Mucosa of rectum (tissue), 2 donors: ENCODE measurements at regions not wholly inside any gene's neighbourhood (a gene's known extent, or its start where the extent isn't known, plus 50 kb on each side); places are given as distances from the start of the nearest gene placed in this dataset.

Source experiments
- H3K27ac ChIP-seq, 2 donors: one replicate each; pipeline ENCODE4 v1.7.0; 2013; ENCODE audit warnings: inconsistent platforms in 2 of 2, low read depth in 2 of 2, low read length in 2 of 2
- H3K27me3 ChIP-seq, 2 donors: one replicate each; pipeline ENCODE4 v1.7.0; 2013; ENCODE audit warnings: low read length in 2 of 2; ENCODE audit not compliant: control insufficient read depth in 2 of 2, insufficient read depth in 2 of 2
- H3K36me3 ChIP-seq, 2 donors: one replicate each; pipeline ENCODE4 v1.7.0; 2013; ENCODE audit warnings: low read length in 2 of 2; ENCODE audit not compliant: control insufficient read depth in 2 of 2, insufficient read depth in 2 of 2
- H3K4me1 ChIP-seq, 2 donors: one replicate each; pipeline ENCODE4 v1.7.0; 2013; ENCODE audit warnings: low read length in 2 of 2, mild to moderate bottlenecking in 1 of 2; ENCODE audit not compliant: control insufficient read depth in 2 of 2, insufficient read depth in 2 of 2
- H3K4me3 ChIP-seq, 2 donors: one replicate each; pipeline ENCODE4 v1.7.0; 2013; ENCODE audit warnings: low read length in 2 of 2
- H3K9ac ChIP-seq, 2 donors: one replicate each; pipeline ENCODE4 v1.7.0; 2013; ENCODE audit warnings: low read length in 2 of 2, low read depth in 1 of 2, mild to moderate bottlenecking in 1 of 2
- H3K9me3 ChIP-seq, 2 donors: one replicate each; pipeline ENCODE4 v1.7.0; 2013; ENCODE audit warnings: low read length in 2 of 2; ENCODE audit not compliant: control insufficient read depth in 2 of 2
- donor health status: healthy.
- donor health status: Normal muscosa, but diverticular disease.

DNA sequence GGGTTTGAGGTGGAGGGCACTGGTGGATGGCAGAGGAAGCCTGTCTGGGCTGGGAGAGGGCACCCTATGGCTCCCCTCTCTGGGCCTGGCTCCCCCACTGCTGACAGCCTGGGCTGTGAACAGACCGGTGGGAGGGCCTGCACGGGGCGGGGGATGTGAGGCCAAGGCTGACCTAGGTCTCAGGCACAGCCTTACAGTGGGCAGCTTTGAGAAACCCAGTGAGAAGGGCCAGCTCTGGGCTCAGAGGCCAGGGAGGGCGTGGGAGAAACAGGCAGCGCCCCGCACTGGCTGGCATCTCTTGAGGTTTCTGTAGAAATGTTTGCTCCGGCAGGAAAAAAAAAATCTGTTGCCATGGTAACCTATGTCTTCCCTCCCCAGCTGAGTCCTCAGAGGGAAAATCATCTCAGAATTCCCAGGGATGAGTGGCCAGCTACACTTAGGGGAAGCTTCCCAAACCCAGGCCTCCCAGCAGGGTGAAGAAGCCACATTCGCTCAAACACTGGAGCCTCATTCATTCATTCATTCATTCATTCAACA is 71.7 kb upstream of the TAF1B start:
- H3K4me3 ChIP-seq = no peak overlapping the region
- H3K27ac ChIP-seq = no peak overlapping the region
- no peaks in the 10 kb centered on the region for H3K27me3 ChIP-seq
- H3K9ac ChIP-seq = no peak overlapping the region
- H3K36me3 ChIP-seq = no peaks in the 10 kb centered on the region
- peaks cover 13 to 15% of the 10 kb centered on the region in 2 donors for H3K4me1 ChIP-seq
- no peaks in the 10 kb centered on the region for H3K9me3 ChIP-seq

DNA sequence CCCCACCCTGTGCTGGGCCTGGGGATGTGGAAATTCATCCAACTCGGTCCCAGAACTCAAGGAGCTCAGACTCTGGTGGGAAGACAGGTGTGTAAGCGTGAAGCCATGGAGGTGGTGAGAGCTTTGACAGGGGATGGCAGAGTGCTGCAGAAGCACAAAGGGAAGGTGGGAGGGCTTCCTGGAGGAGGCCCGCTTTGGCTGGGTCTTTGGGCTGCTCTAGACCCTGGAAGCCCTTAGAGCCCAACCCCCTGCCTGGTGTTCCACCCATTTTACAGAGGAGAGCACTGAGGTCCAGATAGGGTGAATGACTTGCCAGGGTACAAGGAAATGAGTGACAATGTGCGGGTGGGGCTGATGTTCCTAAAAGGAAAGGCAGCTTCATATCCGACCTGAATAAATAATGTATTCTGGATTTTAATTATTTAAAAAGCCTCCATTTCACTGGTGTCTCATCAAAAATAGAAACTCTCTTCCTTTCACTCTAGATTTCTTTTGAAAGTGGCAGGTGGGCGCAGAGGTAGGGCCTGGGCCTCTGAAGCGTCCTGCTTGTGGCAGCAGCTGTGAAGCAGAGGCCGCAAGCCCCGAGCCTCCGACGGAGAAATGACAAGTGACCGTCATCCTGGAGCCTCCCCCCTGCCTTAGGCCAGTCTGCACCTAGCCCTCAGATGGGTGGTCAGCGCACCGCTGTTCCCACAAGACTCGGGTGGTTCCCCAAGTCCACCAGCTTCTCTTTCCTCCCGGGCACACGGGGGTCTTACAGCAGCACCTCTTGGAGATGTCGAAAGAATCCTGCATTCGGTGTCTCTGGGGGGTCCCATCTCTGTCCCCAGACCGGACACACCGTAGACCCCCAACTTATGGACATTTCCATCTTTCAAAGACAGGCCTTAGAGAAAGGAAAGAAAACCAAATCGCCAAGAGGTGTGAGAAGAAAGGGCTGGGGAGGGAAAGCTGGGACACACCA is 71.0 kb upstream of the TAF1B start:
- Histone ChIP-seq H3K27ac (no peak overlapping the region), H3K4me1 (peaks cover 13 to 15% of the 10 kb centered on the region in 2 donors), H3K9ac (no peak overlapping the region)

DNA sequence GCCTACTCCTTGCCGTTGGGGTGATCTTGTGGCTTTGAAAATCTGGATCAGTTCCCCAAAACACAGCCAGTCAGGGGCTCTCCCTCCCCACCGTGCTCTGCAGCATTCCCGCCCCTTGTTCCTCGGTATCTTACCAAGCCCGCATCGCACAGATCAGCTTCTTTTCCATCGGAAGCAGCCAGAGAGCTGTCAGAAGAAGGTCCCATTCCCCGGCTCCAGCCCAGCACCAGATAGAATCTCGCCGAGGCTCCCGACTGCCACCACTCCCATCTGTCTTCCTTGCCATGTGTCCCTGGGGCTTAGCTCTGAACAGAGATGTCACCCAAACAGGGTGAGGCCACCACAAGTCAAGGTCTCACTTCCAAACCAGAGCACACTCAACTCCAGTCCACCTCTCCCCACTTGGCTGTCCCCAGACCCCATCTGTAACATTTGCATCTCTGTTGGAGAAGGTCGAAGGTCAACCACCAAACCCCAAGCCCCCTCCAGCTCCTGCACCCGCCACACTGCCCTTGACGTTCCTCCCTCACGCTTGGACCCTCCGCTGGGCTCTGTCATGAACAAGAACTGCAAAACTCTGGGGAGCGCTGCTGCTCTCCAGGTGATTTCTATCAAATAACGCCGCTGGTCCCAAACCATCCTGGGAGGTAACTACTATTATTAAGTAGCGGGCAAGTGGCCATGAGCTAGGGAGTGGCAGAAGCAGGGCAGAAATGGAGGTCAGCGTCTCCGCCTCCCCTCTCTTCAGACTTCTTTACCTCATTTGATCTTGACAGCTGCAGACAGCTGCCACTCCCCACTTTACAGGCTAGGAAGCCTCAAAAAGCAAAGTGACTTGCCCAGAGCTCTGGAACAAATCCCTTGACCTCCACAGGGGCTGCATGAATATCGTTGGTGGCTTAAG is 70.0 kb upstream of the TAF1B start:
- no peaks in the 10 kb centered on the region for H3K9me3 ChIP-seq
- H3K4me3 ChIP-seq = no peak overlapping the region
- H3K36me3 ChIP-seq = no peaks in the 10 kb centered on the region
- no peaks in the 10 kb centered on the region for H3K27me3 ChIP-seq
- no peak overlapping the region for H3K27ac ChIP-seq
- no peak overlapping the region for H3K9ac ChIP-seq
- H3K4me1 ChIP-seq = peaks cover 13 to 15% of the 10 kb centered on the region in 2 donors

More for the DNA sequence above, 71.0 kb upstream of the TAF1B start:
- Histone ChIP-seq H3K4me3 (no peak overlapping the region), H3K36me3 (no peaks in the 10 kb centered on the region), H3K27me3 (no peaks in the 10 kb centered on the region), H3K9me3 (no peaks in the 10 kb centered on the region)

DNA sequence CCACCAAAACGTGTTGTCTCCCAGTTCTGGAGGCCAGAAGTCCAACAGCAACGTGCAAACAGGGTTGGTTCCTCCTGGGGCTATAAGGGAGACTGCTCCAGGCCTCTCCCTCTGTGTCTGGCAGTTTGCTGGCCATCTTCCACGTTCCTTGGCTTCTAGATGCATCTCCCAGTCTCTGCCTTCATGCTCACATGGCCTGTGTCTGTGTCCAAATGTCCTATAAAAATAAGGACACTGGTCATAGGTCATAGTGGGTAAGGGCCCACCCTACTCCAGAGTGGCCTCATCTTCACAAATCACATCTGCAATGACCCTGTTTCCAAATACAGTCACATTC is 69.4 kb upstream of the TAF1B start:
- Histone ChIP-seq H3K27ac (no peak overlapping the region), H3K9ac (no peak overlapping the region), H3K4me1 (peaks cover 13 to 15% of the 10 kb centered on the region in 2 donors), H3K9me3 (no peaks in the 10 kb centered on the region), H3K36me3 (no peaks in the 10 kb centered on the region), H3K27me3 (no peaks in the 10 kb centered on the region), H3K4me3 (no peak overlapping the region)

DNA sequence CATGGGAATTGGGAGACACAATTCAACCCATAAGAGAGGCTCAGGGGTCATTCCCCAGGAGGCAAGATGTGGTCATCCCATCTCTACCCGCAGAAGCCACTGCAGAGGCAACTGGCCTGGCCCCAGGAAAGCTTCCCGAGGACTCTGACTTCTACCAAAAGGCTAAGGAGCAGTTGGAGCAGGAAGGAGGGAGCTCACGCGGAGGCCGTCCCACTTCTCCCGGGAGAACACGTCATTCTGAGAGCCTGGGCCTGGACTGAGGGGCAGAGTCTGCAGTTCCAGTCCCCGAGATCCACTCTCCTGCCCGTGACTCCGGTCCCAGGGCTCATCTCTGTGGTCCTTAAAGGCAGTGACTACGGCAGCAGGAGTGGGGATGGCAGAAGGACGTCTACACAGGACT is 69.0 kb upstream of the TAF1B start:
- peaks cover 13 to 15% of the 10 kb centered on the region in 2 donors for H3K4me1 ChIP-seq
- peak overlapping the region in 1 of 2 donors; percentile 24 for H3K27ac ChIP-seq
- H3K36me3 ChIP-seq = no peaks in the 10 kb centered on the region
- H3K9me3 ChIP-seq = no peaks in the 10 kb centered on the region
- no peak overlapping the region for H3K4me3 ChIP-seq
- H3K9ac ChIP-seq = no peak overlapping the region
- H3K27me3 ChIP-seq = no peaks in the 10 kb centered on the region

DNA sequence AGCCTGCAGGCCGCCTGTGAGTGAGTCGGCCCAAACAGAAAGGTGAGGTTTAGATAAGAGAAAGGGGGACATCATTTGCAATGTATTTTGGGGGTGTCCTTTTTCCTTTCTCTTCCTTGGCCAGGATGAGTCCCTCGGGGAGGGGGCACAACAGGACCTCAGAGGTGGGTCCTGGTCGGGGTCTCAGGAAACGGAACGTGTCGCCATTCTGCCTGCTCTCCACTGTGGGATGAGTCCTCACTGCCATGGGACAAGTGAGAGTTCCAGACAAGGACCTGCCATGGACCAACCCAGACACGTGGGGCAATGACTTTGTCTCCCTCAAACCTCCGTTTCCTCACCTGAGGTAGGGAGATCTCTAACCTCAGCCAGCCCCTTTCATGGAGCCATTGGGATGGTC is 67.9 kb upstream of the TAF1B start:
- Histone ChIP-seq H3K4me3 (no peak overlapping the region), H3K27ac (no peak overlapping the region), H3K27me3 (no peaks in the 10 kb centered on the region), H3K9me3 (no peaks in the 10 kb centered on the region), H3K9ac (no peak overlapping the region), H3K36me3 (no peaks in the 10 kb centered on the region), H3K4me1 (peaks cover 12 to 18% of the 10 kb centered on the region in 2 donors)

DNA sequence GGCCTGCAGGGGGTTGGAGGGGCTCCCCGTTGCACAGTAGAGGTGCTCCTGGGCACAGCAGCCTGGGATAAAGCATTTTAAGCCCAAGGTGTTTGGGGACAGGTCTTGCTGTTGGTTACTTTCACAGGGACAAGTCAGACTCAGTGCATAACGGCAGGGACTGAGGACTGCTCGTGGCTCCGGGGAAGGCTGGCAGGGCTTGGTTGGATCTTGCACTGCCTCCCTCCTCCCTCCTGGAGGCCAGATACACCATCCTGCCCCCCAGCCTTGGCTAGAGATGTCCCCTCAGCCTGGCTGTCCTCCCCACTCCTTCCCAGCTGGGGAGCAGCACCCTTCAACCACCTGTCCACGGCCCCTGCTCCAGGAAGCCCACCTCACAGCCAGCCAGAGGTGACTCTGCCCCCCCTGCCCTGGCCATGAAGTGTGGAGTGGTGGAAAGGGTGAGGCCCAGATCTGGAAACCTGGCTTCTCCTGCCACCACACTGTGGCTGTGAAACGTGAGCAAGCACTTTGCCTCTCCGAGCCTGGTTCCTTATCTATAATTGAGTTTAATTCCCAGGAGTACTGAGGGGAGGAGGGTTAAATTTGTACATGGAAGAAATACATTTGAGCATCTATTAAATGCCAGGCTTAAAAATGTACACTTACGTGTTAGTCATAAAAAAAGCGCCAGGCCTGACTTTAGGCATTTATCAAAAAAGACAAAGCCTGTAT is 67.1 kb upstream of the TAF1B start:
- no peak overlapping the region for H3K27ac ChIP-seq
- no peak overlapping the region for H3K4me3 ChIP-seq
- H3K36me3 ChIP-seq = no peaks in the 10 kb centered on the region
- peaks cover 6 to 12% of the 10 kb centered on the region in 2 donors for H3K4me1 ChIP-seq
- no peaks in the 10 kb centered on the region for H3K9me3 ChIP-seq
- no peak overlapping the region for H3K9ac ChIP-seq
- no peaks in the 10 kb centered on the region for H3K27me3 ChIP-seq

DNA sequence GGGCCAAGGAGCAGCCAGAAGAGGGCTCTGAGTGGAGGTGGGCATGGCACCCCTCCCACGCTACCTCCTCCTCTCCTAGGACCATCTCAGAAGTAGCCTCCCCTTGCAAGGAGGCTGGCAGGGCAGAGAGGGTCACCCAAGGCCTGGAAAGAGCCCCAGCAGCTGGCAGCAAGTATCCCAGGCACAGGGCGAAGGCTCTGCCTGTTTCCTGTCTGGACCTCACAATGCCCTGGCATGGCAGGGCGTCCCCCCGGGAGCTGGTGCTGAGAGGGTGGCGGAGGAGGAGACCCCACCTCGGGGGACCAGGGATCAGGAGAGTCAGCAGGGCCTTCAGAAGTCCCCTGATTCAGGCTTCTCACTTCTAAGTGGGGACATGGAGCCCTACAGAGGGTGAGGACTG is 66.2 kb upstream of the TAF1B start:
- Histone ChIP-seq H3K27ac (no peak overlapping the region), H3K9ac (no peak overlapping the region), H3K9me3 (no peaks in the 10 kb centered on the region), H3K36me3 (no peaks in the 10 kb centered on the region), H3K4me1 (peaks cover 6 to 12% of the 10 kb centered on the region in 2 donors), H3K4me3 (no peak overlapping the region), H3K27me3 (no peaks in the 10 kb centered on the region)

DNA sequence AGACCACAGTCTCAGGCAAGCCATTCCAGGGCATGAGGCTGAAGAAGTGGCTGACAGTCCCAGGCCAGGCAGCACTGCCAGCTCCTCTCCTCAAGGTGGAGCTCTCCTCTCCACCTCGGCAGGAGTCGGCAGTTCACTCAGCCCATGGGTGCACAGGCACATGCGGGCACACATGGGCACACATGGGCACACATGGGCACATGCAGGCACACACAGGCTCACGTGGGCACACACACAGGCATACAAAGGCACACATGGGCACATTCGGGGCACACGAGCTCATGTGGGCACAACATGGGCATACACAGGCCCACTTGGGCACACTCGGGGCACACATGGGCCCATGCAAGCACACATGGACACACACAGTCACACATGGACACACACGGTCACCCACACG is 65.3 kb upstream of the TAF1B start:
- H3K36me3 ChIP-seq = no peaks in the 10 kb centered on the region
- no peak overlapping the region for H3K4me3 ChIP-seq
- peaks cover 6 to 14% of the 10 kb centered on the region in 2 donors for H3K4me1 ChIP-seq
- no peak overlapping the region for H3K27ac ChIP-seq
- no peaks in the 10 kb centered on the region for H3K9me3 ChIP-seq
- no peaks in the 10 kb centered on the region for H3K27me3 ChIP-seq
- no peak overlapping the region for H3K9ac ChIP-seq
